HG03139 (cell line): ENCODE measurements at regions not wholly inside any gene's neighbourhood (a gene's known extent, or its start where the extent isn't known, plus 50 kb on each side); places are given as distances from the start of the nearest gene placed in this dataset.

Experiments
- ATAC-seq: cut with Tn5 transposase; IDR thresholded peaks from one replicate; pipeline ENCODE4 v1.9.1; 2021; ENCODE audit not compliant: unreplicated experiment

- no peak for ATAC-seq
Measured at GRCh38 chr2:118479020-118479419, 368.4 kb downstream of the EN1 start.

- ATAC-seq, result no peak
Measured at GRCh38 chr2:118477111-118477862, 370.2 kb downstream of the EN1 start.

GRCh38 chr2:118475622-118476205, 371.7 kb downstream of the EN1 start:
- ATAC-seq, result no peak

GRCh38 chr2:118474541-118474920, 372.9 kb downstream of the EN1 start:
- no peak for ATAC-seq

- no peak for ATAC-seq
Measured at GRCh38 chr2:118473846-118474540, 373.5 kb downstream of the EN1 start.

- no peak for ATAC-seq
Measured at GRCh38 chr2:118473241-118473640, 374.2 kb downstream of the EN1 start.

GRCh38 chr2:118470297-118470696, 377.2 kb downstream of the EN1 start:
- ATAC-seq, result no peak

GRCh38 chr2:118469103-118469502, 378.3 kb downstream of the EN1 start:
- no peak for ATAC-seq

GRCh38 chr2:118464546-118465265, 376.4 kb downstream of the INSIG2 start:
- ATAC-seq, result no peak

GRCh38 chr2:118464046-118464445, 375.8 kb downstream of the INSIG2 start:
- no peak for ATAC-seq

- ATAC-seq, result no peak
Measured at GRCh38 chr2:118460425-118460824, 372.2 kb downstream of the INSIG2 start.

GRCh38 chr2:118459426-118459825, 371.2 kb downstream of the INSIG2 start:
- no peak for ATAC-seq

- ATAC-seq, result no peak
Measured at GRCh38 chr2:118457951-118458350, 369.7 kb downstream of the INSIG2 start.

- no peak for ATAC-seq
Measured at GRCh38 chr2:118449401-118449800, 361.1 kb downstream of the INSIG2 start.

GRCh38 chr2:118443596-118443995, 355.3 kb downstream of the INSIG2 start:
- no peak for ATAC-seq

- ATAC-seq, result no peak
Measured at GRCh38 chr2:118442996-118443553, 354.8 kb downstream of the INSIG2 start.

GRCh38 chr2:118442046-118442445, 353.8 kb downstream of the INSIG2 start:
- no peak for ATAC-seq

GRCh38 chr2:118440404-118441098, 352.3 kb downstream of the INSIG2 start:
- no peak for ATAC-seq

GRCh38 chr2:118437501-118437900, 349.2 kb downstream of the INSIG2 start:
- ATAC-seq, result no peak

- no peak for ATAC-seq
Measured at GRCh38 chr2:118431997-118432396, 343.7 kb downstream of the INSIG2 start.

- ATAC-seq, result no peak
Measured at GRCh38 chr2:118431586-118431985, 343.3 kb downstream of the INSIG2 start.
